ENCODE measurements at regions not wholly inside any gene's neighbourhood (a gene's known extent, or its start where the extent isn't known, plus 50 kb on each side); places are given as distances from the start of the nearest gene placed in this dataset.

DNA sequence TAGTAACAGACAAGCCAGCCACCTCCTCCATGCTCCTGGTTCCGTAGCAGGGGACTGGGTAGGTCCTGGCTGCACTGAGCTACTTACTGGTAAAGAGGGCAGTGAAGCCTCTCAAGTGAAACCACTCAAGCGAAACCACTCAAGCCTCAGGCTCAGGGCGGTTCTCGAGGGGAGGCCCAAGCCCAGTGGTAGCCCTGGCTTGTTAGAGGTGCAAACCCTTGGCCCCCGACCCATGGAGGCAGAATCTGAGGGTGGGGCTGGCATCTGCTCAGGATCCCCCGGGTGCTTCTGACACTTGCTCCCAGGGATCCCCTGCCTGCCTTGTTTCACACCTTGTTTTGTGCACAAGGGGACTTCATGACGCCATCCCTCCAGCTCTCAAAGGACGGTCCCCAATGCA is 76.5 kb upstream of the OLFM1 start:
- TF ChIP-seq KDM1A (IDR thresholded peaks at IDR 0.05; ENCODE audit: low read depth) (no peak), MYC (IDR thresholded peaks at IDR 0.05; ENCODE audit: borderline replicate concordance, low read length) (no peak), HOXB13 (CRISPR knock-in tag; IDR thresholded peaks at IDR 0.05; ENCODE audit: low read depth) (no peak), BHLHE40 (IDR thresholded peaks at IDR 0.05; ENCODE audit: low read depth, low read length) (no peak), POLR2A (IDR thresholded peaks at IDR 0.05; ENCODE audit: low read length) (no peak), RCOR1 (IDR thresholded peaks at IDR 0.05; ENCODE audit: low read depth, low read length) (no peak), HDAC2 (IDR thresholded peaks at IDR 0.05) (no peak), TP53 (CRISPR knock-in tag; IDR thresholded peaks at IDR 0.05) (no peak), EP300 (IDR thresholded peaks at IDR 0.05) (no peak)
- TF ChIP-seq, protein P1, sequence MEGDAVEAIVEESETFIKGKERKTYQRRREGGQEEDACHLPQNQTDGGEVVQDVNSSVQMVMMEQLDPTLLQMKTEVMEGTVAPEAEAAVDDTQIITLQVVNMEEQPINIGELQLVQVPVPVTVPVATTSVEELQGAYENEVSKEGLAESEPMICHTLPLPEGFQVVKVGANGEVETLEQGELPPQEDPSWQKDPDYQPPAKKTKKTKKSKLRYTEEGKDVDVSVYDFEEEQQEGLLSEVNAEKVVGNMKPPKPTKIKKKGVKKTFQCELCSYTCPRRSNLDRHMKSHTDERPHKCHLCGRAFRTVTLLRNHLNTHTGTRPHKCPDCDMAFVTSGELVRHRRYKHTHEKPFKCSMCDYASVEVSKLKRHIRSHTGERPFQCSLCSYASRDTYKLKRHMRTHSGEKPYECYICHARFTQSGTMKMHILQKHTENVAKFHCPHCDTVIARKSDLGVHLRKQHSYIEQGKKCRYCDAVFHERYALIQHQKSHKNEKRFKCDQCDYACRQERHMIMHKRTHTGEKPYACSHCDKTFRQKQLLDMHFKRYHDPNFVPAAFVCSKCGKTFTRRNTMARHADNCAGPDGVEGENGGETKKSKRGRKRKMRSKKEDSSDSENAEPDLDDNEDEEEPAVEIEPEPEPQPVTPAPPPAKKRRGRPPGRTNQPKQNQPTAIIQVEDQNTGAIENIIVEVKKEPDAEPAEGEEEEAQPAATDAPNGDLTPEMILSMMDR (IDR thresholded peaks at IDR 0.05): no peak
- TF ChIP-seq, protein P2, sequence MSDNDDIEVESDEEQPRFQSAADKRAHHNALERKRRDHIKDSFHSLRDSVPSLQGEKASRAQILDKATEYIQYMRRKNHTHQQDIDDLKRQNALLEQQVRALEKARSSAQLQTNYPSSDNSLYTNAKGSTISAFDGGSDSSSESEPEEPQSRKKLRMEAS (IDR thresholded peaks at IDR 0.05): no peak

Measured in A549 (cell line).